SK-N-SH (cell line): ENCODE measurements at regions not wholly inside any gene's neighbourhood (a gene's known extent, or its start where the extent isn't known, plus 50 kb on each side); places are given as distances from the start of the nearest gene placed in this dataset.

Experiments used
- CTCF ChIA-PET: fragments of 300-600, 350-600 bp; formaldehyde crosslinking; extraction: SDS; loops from one replicate; lab custom pipeline; 2021; lab: Yijun Ruan, JAX
- POLR2A ChIA-PET: fragments of 350-600 bp; sonication (Branson Sonifier 250); formaldehyde crosslinking; extraction: SDS; loops from one replicate; lab custom pipeline; 2020; ENCODE audit warnings: antibody characterized with exemption, inconsistent platforms; lab: Yijun Ruan, JAX
- DNase-seq: peaks from one replicate; pipeline ENCODE4 v3.0.0; 2012
- H2AFZ ChIP-seq: fragments of 200-600 bp; sonication (generic); 2 replicates; pipeline ENCODE4 v1.8.1; 2016; ENCODE audit warnings: antibody characterized with exemption, mild to moderate bottlenecking, low read depth
- H3F3A ChIP-seq: fragments of 200-600 bp; sonication (generic); replicated peaks from 2 replicates; pipeline ENCODE3; 2016; ENCODE audit warnings: antibody characterized with exemption, mild to moderate bottlenecking; ENCODE audit not compliant: insufficient read depth
- H3K27ac ChIP-seq, 2 experiments: fragments of 200-500 bp in 1 of 2; fragments of 200-600 bp in 1 of 2; sonication (Bioruptor generic) in 1 of 2; sonication (generic), shearing (Covaris generic) in 1 of 2; 2 replicates each; pipeline versions ENCODE4 v1.5.1 to v1.6.1; 2014 to 2016; ENCODE audit warnings: low read depth in 2 of 2, inconsistent platforms in 1 of 2, low read length in 1 of 2, mild to moderate bottlenecking in 1 of 2, mixed read lengths in 1 of 2
- H3K27me3 ChIP-seq: fragments of 200-600 bp; sonication (generic), shearing (Covaris generic); 2 replicates; pipeline ENCODE4 v1.6.1; 2016; ENCODE audit warnings: mixed run types; ENCODE audit not compliant: insufficient read depth
- H3K36me3 ChIP-seq, 2 experiments: fragments of 200-500 bp in 1 of 2; fragments of 200-600 bp in 1 of 2; sonication (Bioruptor generic) in 1 of 2; sonication (generic) in 1 of 2; replicated peaks in 1 of 2; 2 replicates each; pipeline versions ENCODE3 to v1.5.1; 2014 to 2016; ENCODE audit warnings: low read length in 1 of 2, mild to moderate bottlenecking in 1 of 2; ENCODE audit not compliant: insufficient read depth in 2 of 2, control insufficient read depth in 1 of 2
- H3K4me1 ChIP-seq, 2 experiments: fragments of 200-500 bp in 1 of 2; fragments of 200-600 bp in 1 of 2; sonication (Bioruptor generic) in 1 of 2; sonication (generic), shearing (Covaris generic) in 1 of 2; 2 replicates each; pipeline versions ENCODE4 v1.5.1 to v1.6.1; 2014 to 2016; ENCODE audit warnings: low read depth in 1 of 2, low read length in 1 of 2, mixed run types in 1 of 2; ENCODE audit not compliant: insufficient read depth in 2 of 2, control insufficient read depth in 1 of 2
- H3K4me2 ChIP-seq: fragments of 200-600 bp; sonication (generic), shearing (Covaris generic); 2 replicates; pipeline ENCODE4 v1.6.1; 2017; ENCODE audit warnings: mixed run types
- H3K4me3 ChIP-seq, 2 experiments: fragments of 200-500 bp in 1 of 2; fragments of 200-600 bp in 1 of 2; sonication (Bioruptor generic) in 1 of 2; sonication (generic), shearing (Covaris generic) in 1 of 2; 2 replicates each; pipeline versions ENCODE4 v1.5.1 to v1.8.1; 2014 to 2016; ENCODE audit warnings: low read depth in 2 of 2, inconsistent platforms in 1 of 2, low read length in 1 of 2, mild to moderate bottlenecking in 1 of 2, mixed read lengths in 1 of 2, moderate library complexity in 1 of 2
- H3K79me2 ChIP-seq: fragments of 200-600 bp; sonication (generic); 2 replicates; pipeline ENCODE4 v1.8.1; 2017; ENCODE audit warnings: mild to moderate bottlenecking; ENCODE audit not compliant: insufficient read depth
- H3K9ac ChIP-seq: fragments of 200-600 bp; sonication (generic); 2 replicates; pipeline ENCODE4 v1.6.1; 2017; ENCODE audit warnings: mixed run types
- H3K9me2 ChIP-seq: fragments of 200-600 bp; sonication (generic); 2 replicates; pipeline ENCODE4 v1.6.1; 2017; ENCODE audit warnings: mixed run types
- H3K9me3 ChIP-seq: fragments of 200-600 bp; sonication (generic); 2 replicates; pipeline ENCODE4 v1.6.1; 2017; ENCODE audit warnings: mixed run types, mild to moderate bottlenecking, moderate library complexity
- H4K20me1 ChIP-seq: fragments of 200-600 bp; sonication (generic); 2 replicates; pipeline ENCODE4 v1.6.1; 2017; ENCODE audit warnings: mild to moderate bottlenecking, mixed run types; ENCODE audit not compliant: insufficient read depth
- CHD2 ChIP-seq: fragments of 150-350 bp; IDR thresholded peaks from 2 replicates; pipeline ENCODE4 v1.6.1; 2018; ENCODE audit warnings: low read length; ENCODE audit not compliant: partially characterized antibody
- EP300 ChIP-seq, 2 experiments: IDR thresholded peaks; 2 replicates each; pipeline versions ENCODE4 v1.4.0 to v1.6.1; 2012; ENCODE audit warnings: borderline replicate concordance in 1 of 2, low read depth in 1 of 2, low read length in 1 of 2
- EZH2phosphoT487 ChIP-seq: fragments of 200-600 bp; sonication (generic); IDR thresholded peaks from 2 replicates; pipeline ENCODE4 v1.6.1; 2017; ENCODE audit warnings: low read depth, mixed run types, mild to moderate bottlenecking, antibody characterized with exemption, moderate library complexity, borderline replicate concordance
- FOSL2 ChIP-seq: IDR thresholded peaks from 2 replicates; pipeline ENCODE4 v1.4.0; 2012; ENCODE audit warnings: low read depth, mild to moderate bottlenecking, moderate library complexity, borderline replicate concordance
- GABPA ChIP-seq: IDR thresholded peaks from 2 replicates; pipeline ENCODE4 v1.4.0; 2012; ENCODE audit warnings: low read depth, mild to moderate bottlenecking
- GATA2 ChIP-seq: sonication (generic); formaldehyde crosslinking; IDR thresholded peaks from 2 replicates; pipeline ENCODE4 v1.5.0; 2020; ENCODE audit warnings: mild to moderate bottlenecking, missing genetic modification reagents
- JUND ChIP-seq: IDR thresholded peaks from 2 replicates; pipeline ENCODE4 v1.4.0; 2012
- MXI1 ChIP-seq: IDR thresholded peaks from 2 replicates; pipeline ENCODE4 v1.6.1; 2012; ENCODE audit warnings: mild to moderate bottlenecking, low read depth, low read length, improper control_type of control experiment
- RAD21 ChIP-seq: IDR thresholded peaks from 2 replicates; pipeline ENCODE4 v1.6.1; 2012; ENCODE audit warnings: mild to moderate bottlenecking, low read length
- TCF12 ChIP-seq: IDR thresholded peaks from 2 replicates; pipeline ENCODE4 v1.4.0; 2012
- WGBS: methylation state at CpG from one replicate; pipeline ENCODE4 v1.1.6; 2017; ENCODE audit warnings: low lambda C conversion rate; 5-methylcytosine and 5-hydroxymethylcytosine counted together
- TF ChIP-seq, protein P1 (sequence below): IDR thresholded peaks from 2 replicates; pipeline ENCODE4 v1.4.0; 2012; ENCODE audit warnings: low read depth, borderline replicate concordance
- TF ChIP-seq, protein P2 (sequence below): IDR thresholded peaks from 2 replicates; pipeline ENCODE4 v1.6.1; 2012; ENCODE audit warnings: mild to moderate bottlenecking, low read depth, low read length, moderate library complexity
- TF ChIP-seq, protein P3 (sequence below): IDR thresholded peaks from 2 replicates; pipeline ENCODE4 v1.4.0; 2012; ENCODE audit warnings: low read depth
- TF ChIP-seq, protein P4 (sequence below): IDR thresholded peaks from 2 replicates; pipeline ENCODE4; 2012
- TF ChIP-seq, protein P5 (sequence below): fragments of 200-600 bp; sonication (generic); IDR thresholded peaks from 2 replicates; pipeline ENCODE4 v1.6.1; 2017; ENCODE audit warnings: antibody characterized with exemption, mild to moderate bottlenecking, moderate library complexity
- TF ChIP-seq, protein P6 (sequence below): fragments of 150-350 bp; IDR thresholded peaks from 2 replicates; pipeline ENCODE4 v1.6.1; 2017; ENCODE audit warnings: antibody characterized with exemption, low read length, low read depth, borderline replicate concordance

DNA sequence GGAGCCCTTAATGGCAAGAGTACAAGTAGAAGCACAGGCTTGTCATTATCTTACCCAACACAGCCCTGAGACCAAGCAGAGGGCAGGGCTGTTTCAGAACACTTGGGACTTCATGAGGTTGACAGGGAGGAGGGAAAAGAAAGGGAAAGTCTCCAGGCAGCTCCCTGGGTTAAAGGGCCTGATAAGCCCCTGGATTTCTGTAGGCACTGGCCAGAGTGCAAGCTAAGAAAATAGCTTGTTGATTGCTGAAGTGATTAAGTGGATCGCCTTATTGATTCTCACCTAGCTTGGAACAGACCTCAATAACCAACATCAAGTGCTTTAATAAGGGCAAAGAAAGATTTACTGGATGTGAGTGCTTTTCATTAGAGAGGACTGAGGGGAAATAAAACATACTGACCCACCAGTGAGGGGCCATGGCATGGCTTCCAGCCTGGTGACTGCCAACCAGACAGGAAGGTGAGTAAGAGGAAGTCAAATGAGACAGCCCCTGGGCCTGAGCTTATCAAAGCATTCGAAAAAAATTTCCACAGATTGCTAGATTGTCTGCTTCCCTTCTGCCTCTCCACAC is 121.4 kb upstream of the NFIA start:
- peak overlapping the region; percentile 67 to 86 for H3K27ac ChIP-seq
- no peak; the same call in 1 of the 2 replicates for TF ChIP-seq RAD21
- no peak; the same call in 1 of the 2 replicates for TF ChIP-seq JUND
- TF ChIP-seq, protein P1, sequence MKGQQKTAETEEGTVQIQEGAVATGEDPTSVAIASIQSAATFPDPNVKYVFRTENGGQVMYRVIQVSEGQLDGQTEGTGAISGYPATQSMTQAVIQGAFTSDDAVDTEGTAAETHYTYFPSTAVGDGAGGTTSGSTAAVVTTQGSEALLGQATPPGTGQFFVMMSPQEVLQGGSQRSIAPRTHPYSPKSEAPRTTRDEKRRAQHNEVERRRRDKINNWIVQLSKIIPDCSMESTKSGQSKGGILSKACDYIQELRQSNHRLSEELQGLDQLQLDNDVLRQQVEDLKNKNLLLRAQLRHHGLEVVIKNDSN = no peak
- TF ChIP-seq TCF12 = peak; percentile 58
- no peak for TF ChIP-seq GABPA
- TF ChIP-seq, protein P2, sequence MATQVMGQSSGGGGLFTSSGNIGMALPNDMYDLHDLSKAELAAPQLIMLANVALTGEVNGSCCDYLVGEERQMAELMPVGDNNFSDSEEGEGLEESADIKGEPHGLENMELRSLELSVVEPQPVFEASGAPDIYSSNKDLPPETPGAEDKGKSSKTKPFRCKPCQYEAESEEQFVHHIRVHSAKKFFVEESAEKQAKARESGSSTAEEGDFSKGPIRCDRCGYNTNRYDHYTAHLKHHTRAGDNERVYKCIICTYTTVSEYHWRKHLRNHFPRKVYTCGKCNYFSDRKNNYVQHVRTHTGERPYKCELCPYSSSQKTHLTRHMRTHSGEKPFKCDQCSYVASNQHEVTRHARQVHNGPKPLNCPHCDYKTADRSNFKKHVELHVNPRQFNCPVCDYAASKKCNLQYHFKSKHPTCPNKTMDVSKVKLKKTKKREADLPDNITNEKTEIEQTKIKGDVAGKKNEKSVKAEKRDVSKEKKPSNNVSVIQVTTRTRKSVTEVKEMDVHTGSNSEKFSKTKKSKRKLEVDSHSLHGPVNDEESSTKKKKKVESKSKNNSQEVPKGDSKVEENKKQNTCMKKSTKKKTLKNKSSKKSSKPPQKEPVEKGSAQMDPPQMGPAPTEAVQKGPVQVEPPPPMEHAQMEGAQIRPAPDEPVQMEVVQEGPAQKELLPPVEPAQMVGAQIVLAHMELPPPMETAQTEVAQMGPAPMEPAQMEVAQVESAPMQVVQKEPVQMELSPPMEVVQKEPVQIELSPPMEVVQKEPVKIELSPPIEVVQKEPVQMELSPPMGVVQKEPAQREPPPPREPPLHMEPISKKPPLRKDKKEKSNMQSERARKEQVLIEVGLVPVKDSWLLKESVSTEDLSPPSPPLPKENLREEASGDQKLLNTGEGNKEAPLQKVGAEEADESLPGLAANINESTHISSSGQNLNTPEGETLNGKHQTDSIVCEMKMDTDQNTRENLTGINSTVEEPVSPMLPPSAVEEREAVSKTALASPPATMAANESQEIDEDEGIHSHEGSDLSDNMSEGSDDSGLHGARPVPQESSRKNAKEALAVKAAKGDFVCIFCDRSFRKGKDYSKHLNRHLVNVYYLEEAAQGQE = no peak
- peak; percentile 2; the same call in 1 of the 2 replicates for TF ChIP-seq GATA2 (CRISPR knock-in tag)
- no peak for TF ChIP-seq MXI1
- TF ChIP-seq CHD2 = no peak
- TF ChIP-seq, protein P3, sequence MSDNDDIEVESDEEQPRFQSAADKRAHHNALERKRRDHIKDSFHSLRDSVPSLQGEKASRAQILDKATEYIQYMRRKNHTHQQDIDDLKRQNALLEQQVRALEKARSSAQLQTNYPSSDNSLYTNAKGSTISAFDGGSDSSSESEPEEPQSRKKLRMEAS = no peak
- TF ChIP-seq, protein P4, sequence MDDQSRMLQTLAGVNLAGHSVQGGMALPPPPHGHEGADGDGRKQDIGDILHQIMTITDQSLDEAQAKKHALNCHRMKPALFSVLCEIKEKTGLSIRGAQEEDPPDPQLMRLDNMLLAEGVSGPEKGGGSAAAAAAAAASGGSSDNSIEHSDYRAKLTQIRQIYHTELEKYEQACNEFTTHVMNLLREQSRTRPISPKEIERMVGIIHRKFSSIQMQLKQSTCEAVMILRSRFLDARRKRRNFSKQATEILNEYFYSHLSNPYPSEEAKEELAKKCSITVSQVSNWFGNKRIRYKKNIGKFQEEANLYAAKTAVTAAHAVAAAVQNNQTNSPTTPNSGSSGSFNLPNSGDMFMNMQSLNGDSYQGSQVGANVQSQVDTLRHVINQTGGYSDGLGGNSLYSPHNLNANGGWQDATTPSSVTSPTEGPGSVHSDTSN = peak; percentile 22; the same call in 1 of the 2 replicates
- TF ChIP-seq, protein P5, sequence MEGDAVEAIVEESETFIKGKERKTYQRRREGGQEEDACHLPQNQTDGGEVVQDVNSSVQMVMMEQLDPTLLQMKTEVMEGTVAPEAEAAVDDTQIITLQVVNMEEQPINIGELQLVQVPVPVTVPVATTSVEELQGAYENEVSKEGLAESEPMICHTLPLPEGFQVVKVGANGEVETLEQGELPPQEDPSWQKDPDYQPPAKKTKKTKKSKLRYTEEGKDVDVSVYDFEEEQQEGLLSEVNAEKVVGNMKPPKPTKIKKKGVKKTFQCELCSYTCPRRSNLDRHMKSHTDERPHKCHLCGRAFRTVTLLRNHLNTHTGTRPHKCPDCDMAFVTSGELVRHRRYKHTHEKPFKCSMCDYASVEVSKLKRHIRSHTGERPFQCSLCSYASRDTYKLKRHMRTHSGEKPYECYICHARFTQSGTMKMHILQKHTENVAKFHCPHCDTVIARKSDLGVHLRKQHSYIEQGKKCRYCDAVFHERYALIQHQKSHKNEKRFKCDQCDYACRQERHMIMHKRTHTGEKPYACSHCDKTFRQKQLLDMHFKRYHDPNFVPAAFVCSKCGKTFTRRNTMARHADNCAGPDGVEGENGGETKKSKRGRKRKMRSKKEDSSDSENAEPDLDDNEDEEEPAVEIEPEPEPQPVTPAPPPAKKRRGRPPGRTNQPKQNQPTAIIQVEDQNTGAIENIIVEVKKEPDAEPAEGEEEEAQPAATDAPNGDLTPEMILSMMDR = no peak
- TF ChIP-seq EP300 (IDR thresholded peaks at IDR 0.05; ENCODE audit: borderline replicate concordance in 1 of 2, low read depth in 1 of 2, low read length in 1 of 2) = peak; percentile 34 to 42; a peak in 1 of 4 replicates
- TF ChIP-seq, protein P6, sequence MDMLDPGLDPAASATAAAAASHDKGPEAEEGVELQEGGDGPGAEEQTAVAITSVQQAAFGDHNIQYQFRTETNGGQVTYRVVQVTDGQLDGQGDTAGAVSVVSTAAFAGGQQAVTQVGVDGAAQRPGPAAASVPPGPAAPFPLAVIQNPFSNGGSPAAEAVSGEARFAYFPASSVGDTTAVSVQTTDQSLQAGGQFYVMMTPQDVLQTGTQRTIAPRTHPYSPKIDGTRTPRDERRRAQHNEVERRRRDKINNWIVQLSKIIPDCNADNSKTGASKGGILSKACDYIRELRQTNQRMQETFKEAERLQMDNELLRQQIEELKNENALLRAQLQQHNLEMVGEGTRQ = no peak
- TF ChIP-seq FOSL2 = peak; percentile 48; the same call in 1 of the 2 replicates
- TF ChIP-seq EZH2phosphoT487 = no peak
- no peaks in the 10 kb centered on the region for H3K9me3 ChIP-seq
- H3K9me2 ChIP-seq = no peaks in the 10 kb centered on the region
- H3K4me1 ChIP-seq = peaks cover 15 to 33% of the 10 kb centered on the region in 2 experiments; a peak in 2 of 4 replicates
- H3K79me2 ChIP-seq = no peaks in the 10 kb centered on the region
- no peaks in the 10 kb centered on the region for H3F3A ChIP-seq
- H3K9ac ChIP-seq = peak overlapping the region; percentile 27; the same call in 1 of the 2 replicates
- H3K36me3 ChIP-seq = peaks cover 0 to 7% of the 10 kb centered on the region in 2 experiments
- peak overlapping the region; percentile 56; the same call in 1 of the 2 replicates for H2AFZ ChIP-seq
- DNase-seq = no peak
- no peaks in the 10 kb centered on the region for H4K20me1 ChIP-seq
- peak overlapping the region; percentile 9 for H3K4me2 ChIP-seq
- 39% methylated on average over 2 of the region's 2 CpGs for WGBS
- CTCF ChIA-PET = interaction anchor here (0.6 to 2.9 kb wide), 3 partner anchors 9 to 984 kb away, joined by 3 to 18 read pairs (median 4); no protein-coding TSS in a partner anchor
- POLR2A ChIA-PET = no interaction called here
- H3K27me3 ChIP-seq = no peaks in the 10 kb centered on the region
- no peak overlapping the region for H3K4me3 ChIP-seq
